ENCODE measurements at regions not wholly inside any gene's neighbourhood (a gene's known extent, or its start where the extent isn't known, plus 50 kb on each side); places are given as distances from the start of the nearest gene placed in this dataset.

DNA sequence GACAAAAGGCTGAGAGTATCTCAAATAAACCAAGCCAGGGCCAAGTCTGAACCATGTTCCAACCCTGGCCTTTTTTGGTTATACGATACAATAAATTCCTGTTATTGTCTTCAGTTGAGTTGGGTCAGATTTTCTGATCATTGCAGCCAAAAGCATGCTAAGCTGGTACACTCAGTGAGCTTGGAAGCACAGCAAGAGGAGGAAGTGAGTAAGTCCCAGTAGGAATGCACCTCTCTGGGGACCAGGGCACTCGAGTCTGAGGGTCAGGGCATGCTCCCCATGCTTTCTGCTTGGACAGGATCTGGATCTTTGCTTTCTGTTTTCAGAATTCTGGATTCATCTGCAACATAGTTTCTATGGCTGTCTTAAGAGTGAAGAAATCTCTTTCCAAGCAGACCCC is 73.1 kb downstream of the TMPRSS5 start:
- no peak for DNase-seq (ENCODE audit: low read depth, low spot score)
- H3K27ac ChIP-seq (ENCODE audit: low read depth, low read length), result no peak overlapping the region
- TF ChIP-seq FOSL1 (IDR thresholded peaks at IDR 0.05; ENCODE audit: low read depth), result no peak
- TF ChIP-seq, protein P1, sequence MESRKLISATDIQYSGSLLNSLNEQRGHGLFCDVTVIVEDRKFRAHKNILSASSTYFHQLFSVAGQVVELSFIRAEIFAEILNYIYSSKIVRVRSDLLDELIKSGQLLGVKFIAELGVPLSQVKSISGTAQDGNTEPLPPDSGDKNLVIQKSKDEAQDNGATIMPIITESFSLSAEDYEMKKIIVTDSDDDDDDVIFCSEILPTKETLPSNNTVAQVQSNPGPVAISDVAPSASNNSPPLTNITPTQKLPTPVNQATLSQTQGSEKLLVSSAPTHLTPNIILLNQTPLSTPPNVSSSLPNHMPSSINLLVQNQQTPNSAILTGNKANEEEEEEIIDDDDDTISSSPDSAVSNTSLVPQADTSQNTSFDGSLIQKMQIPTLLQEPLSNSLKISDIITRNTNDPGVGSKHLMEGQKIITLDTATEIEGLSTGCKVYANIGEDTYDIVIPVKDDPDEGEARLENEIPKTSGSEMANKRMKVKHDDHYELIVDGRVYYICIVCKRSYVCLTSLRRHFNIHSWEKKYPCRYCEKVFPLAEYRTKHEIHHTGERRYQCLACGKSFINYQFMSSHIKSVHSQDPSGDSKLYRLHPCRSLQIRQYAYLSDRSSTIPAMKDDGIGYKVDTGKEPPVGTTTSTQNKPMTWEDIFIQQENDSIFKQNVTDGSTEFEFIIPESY (IDR thresholded peaks at IDR 0.05; ENCODE audit: extremely low read depth, insufficient replicate concordance, low read length), result no peak
- TF ChIP-seq SIN3A (IDR thresholded peaks at IDR 0.05; ENCODE audit: low read depth), result no peak
- TF ChIP-seq YY1 (IDR thresholded peaks at IDR 0.05; ENCODE audit: extremely low read depth, insufficient replicate concordance, low read depth, low read length), result no peak
- no peak for TF ChIP-seq TCF7L2 (IDR thresholded peaks at IDR 0.05; ENCODE audit: borderline replicate concordance, extremely low read depth, insufficient read depth, insufficient read length)
- no peak for TF ChIP-seq CEBPB (IDR thresholded peaks at IDR 0.05; ENCODE audit: low read depth)
- no peak for TF ChIP-seq MAX (IDR thresholded peaks at IDR 0.05)
- no peak for TF ChIP-seq POLR2A (IDR thresholded peaks at IDR 0.05; ENCODE audit: borderline replicate concordance, extremely low read depth, insufficient read depth, insufficient read length)
- no peak for TF ChIP-seq EZH2 (IDR thresholded peaks at IDR 0.05)
- TF ChIP-seq, protein P2, sequence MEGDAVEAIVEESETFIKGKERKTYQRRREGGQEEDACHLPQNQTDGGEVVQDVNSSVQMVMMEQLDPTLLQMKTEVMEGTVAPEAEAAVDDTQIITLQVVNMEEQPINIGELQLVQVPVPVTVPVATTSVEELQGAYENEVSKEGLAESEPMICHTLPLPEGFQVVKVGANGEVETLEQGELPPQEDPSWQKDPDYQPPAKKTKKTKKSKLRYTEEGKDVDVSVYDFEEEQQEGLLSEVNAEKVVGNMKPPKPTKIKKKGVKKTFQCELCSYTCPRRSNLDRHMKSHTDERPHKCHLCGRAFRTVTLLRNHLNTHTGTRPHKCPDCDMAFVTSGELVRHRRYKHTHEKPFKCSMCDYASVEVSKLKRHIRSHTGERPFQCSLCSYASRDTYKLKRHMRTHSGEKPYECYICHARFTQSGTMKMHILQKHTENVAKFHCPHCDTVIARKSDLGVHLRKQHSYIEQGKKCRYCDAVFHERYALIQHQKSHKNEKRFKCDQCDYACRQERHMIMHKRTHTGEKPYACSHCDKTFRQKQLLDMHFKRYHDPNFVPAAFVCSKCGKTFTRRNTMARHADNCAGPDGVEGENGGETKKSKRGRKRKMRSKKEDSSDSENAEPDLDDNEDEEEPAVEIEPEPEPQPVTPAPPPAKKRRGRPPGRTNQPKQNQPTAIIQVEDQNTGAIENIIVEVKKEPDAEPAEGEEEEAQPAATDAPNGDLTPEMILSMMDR (IDR thresholded peaks at IDR 0.05 in 2 of 3, conservative IDR thresholded peaks at IDR 0.05 in 1 of 3; ENCODE audit: borderline replicate concordance in 1 of 3, insufficient read depth in 1 of 3, low read depth in 2 of 3, low read length in 2 of 3), result no peak
- no peak for TF ChIP-seq SRF (IDR thresholded peaks at IDR 0.05; ENCODE audit: low read depth)
- TF ChIP-seq ZFX (IDR thresholded peaks at IDR 0.05), result no peak
- no peak for TF ChIP-seq EGR1 (IDR thresholded peaks at IDR 0.05; ENCODE audit: low read depth)
- H3K9me3 ChIP-seq (ENCODE audit: control insufficient read depth in 1 of 2, insufficient read depth in 1 of 2, low read depth in 1 of 2, low read length in 2 of 2), result no peaks in the 10 kb centered on the region
- POLR2A ChIA-PET, result no interaction called here
- no peak overlapping the region for H3K9ac ChIP-seq (ENCODE audit: low read length)
- intact Hi-C loops (cut with micrococcal nuclease), result no loop called here
- no peaks in the 10 kb centered on the region for H3K79me2 ChIP-seq (ENCODE audit: insufficient read depth, low read length)
- H3K4me3 ChIP-seq (replicated peaks in 1 of 2; ENCODE audit: low read depth in 1 of 2, low read length in 2 of 2), result no peak overlapping the region
- no peak overlapping the region for H2AFZ ChIP-seq (ENCODE audit: low read depth, low read length, poor library complexity, severe bottlenecking)
- CTCF ChIA-PET, result no interaction called here
- ATAC-seq, result no peak
- BruUV-seq (replicated peaks), result no TSS peak
- RAD21 ChIA-PET (ENCODE audit: low non-redundant PET in 1 of 2, low total read pairs in 2 of 2, uncharacterized antibody in 2 of 2, unreplicated experiment in 2 of 2), result no interaction called here
- no peak overlapping the region for H3K4me2 ChIP-seq (ENCODE audit: low read length)
- no peaks in the 10 kb centered on the region for H3K36me3 ChIP-seq (ENCODE audit: control insufficient read depth in 1 of 2, insufficient read depth in 2 of 2, low read length in 2 of 2)
- H3K9me2 ChIP-seq (ENCODE audit: insufficient read depth), result no peaks in the 10 kb centered on the region
- no peaks in the 10 kb centered on the region for H4K20me1 ChIP-seq (ENCODE audit: insufficient read depth)
- peaks cover 19% of the 10 kb centered on the region; the same call in 1 of the 2 replicates for H3K27me3 ChIP-seq (ENCODE audit: insufficient read depth, low read length)
- no peaks in the 10 kb centered on the region for H3K4me1 ChIP-seq (ENCODE audit: control insufficient read depth in 1 of 2, insufficient read depth in 2 of 2, low read length in 2 of 2)

All from HCT116 (cell line).